ENCODE measurements at regions not wholly inside any gene's neighbourhood (a gene's known extent, or its start where the extent isn't known, plus 50 kb on each side); places are given as distances from the start of the nearest gene placed in this dataset.

- Histone ChIP-seq H3K27ac (ENCODE audit: low read length) (no peak overlapping the region), H3K4me1 (ENCODE audit: control insufficient read depth in 1 of 2, insufficient read depth in 2 of 2, low read length in 2 of 2) (no peaks in the 10 kb centered on the region), H3K9me3 (ENCODE audit: control insufficient read depth in 1 of 2, low read length in 2 of 2) (no peaks in the 10 kb centered on the region)
Observed at GRCh38 chr2:237012004-237012403, 73.7 kb upstream of the COPS8 start.

DNA sequence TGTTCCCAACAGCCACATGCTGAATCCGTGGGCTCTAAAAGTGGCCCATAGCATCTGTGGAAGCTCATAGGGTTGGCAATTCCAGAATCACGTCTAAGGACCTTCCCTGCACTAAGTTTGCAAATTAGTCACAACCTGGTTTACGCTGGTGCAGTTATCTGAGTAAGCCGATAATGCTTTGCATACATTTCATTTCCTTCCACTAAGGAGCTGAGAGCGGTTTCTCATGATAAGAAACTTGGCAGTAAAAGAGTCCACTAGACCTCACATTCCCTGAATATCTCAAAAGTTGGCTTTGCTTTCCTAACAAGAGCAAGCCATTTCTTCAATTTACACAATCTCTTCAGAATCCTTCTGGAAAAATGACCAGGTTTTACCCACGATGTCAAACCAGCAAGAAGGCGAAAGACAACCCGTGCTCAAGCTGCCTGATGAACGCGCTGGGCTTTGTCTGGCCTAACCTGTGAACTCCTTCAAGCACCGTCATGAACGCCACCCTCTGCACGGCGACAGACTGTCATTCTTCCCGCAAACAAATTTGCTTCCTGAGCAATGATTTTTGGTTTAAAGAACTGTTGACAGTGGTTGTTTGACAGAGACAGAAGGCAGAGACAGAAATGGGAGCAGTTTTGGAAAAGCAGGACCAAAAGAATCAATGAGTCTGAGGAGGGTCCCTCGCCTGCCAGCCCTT lies 73.0 kb upstream of the COPS8 start:
- Histone ChIP-seq H3K36me3 (ENCODE audit: control insufficient read depth in 1 of 2, insufficient read depth in 2 of 2, low read length in 2 of 2) (no peaks in the 10 kb centered on the region), H3K27ac (ENCODE audit: low read length) (no peak overlapping the region), H3K4me1 (ENCODE audit: control insufficient read depth in 1 of 2, insufficient read depth in 2 of 2, low read length in 2 of 2) (no peaks in the 10 kb centered on the region), H3K27me3 (ENCODE audit: low read depth, low read length) (no peaks in the 10 kb centered on the region), H3K4me3 (ENCODE audit: low read depth in 1 of 2, low read length in 2 of 2) (no peak overlapping the region), H3K9me3 (ENCODE audit: control insufficient read depth in 1 of 2, low read length in 2 of 2) (no peaks in the 10 kb centered on the region)

More at GRCh38 chr2:237012004-237012403, 73.7 kb upstream of the COPS8 start:
- Histone ChIP-seq H3K4me3 (ENCODE audit: low read depth in 1 of 2, low read length in 2 of 2) (no peak overlapping the region), H3K27me3 (ENCODE audit: low read depth, low read length) (no peaks in the 10 kb centered on the region), H3K36me3 (ENCODE audit: control insufficient read depth in 1 of 2, insufficient read depth in 2 of 2, low read length in 2 of 2) (no peaks in the 10 kb centered on the region)

GRCh38 chr2:237016121-237016915 lies 69.4 kb upstream of the COPS8 start:
- Histone ChIP-seq H3K36me3 (ENCODE audit: control insufficient read depth in 1 of 2, insufficient read depth in 2 of 2, low read length in 2 of 2) (no peaks in the 10 kb centered on the region), H3K9me3 (ENCODE audit: control insufficient read depth in 1 of 2, low read length in 2 of 2) (no peaks in the 10 kb centered on the region), H3K4me1 (ENCODE audit: control insufficient read depth in 1 of 2, insufficient read depth in 2 of 2, low read length in 2 of 2) (no peaks in the 10 kb centered on the region), H3K27ac (ENCODE audit: low read length) (no peak overlapping the region), H3K4me3 (ENCODE audit: low read depth in 1 of 2, low read length in 2 of 2) (no peak overlapping the region), H3K27me3 (ENCODE audit: low read depth, low read length) (no peaks in the 10 kb centered on the region)

GRCh38 chr2:237020090-237020489 lies 65.6 kb upstream of the COPS8 start:
- Histone ChIP-seq H3K4me3 (ENCODE audit: low read depth in 1 of 2, low read length in 2 of 2) (no peak overlapping the region), H3K27me3 (ENCODE audit: low read depth, low read length) (no peaks in the 10 kb centered on the region), H3K27ac (ENCODE audit: low read length) (no peak overlapping the region), H3K9me3 (ENCODE audit: control insufficient read depth in 1 of 2, low read length in 2 of 2) (peaks cover 0 to 3% of the 10 kb centered on the region in 2 donors), H3K4me1 (ENCODE audit: control insufficient read depth in 1 of 2, insufficient read depth in 2 of 2, low read length in 2 of 2) (no peaks in the 10 kb centered on the region), H3K36me3 (ENCODE audit: control insufficient read depth in 1 of 2, insufficient read depth in 2 of 2, low read length in 2 of 2) (no peaks in the 10 kb centered on the region)

DNA sequence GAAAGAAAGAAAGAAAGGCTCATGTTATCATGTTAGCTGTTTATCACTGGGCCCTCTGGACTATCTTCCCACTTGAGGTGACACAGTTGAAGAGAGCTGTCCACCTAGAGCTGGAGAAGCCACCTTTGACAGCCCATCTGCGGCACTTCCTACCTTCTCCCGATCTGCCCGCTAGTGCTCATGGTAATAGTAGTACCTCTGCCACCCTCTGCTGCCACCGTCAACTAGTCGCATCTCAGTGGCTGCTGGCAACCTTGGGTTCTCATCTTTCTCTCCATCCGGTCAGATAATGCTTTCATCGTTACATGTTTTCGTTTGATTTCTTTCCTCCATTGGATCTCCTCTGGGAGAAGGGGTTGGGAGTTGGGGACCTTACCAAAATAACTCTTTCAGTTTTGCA lies 63.2 kb upstream of the COPS8 start:
- H3K4me3 ChIP-seq (ENCODE audit: low read depth in 1 of 2, low read length in 2 of 2) = no peak overlapping the region
- H3K27me3 ChIP-seq (ENCODE audit: low read depth, low read length) = no peaks in the 10 kb centered on the region
- H3K4me1 ChIP-seq (ENCODE audit: control insufficient read depth in 1 of 2, insufficient read depth in 2 of 2, low read length in 2 of 2) = no peaks in the 10 kb centered on the region
- H3K36me3 ChIP-seq (ENCODE audit: control insufficient read depth in 1 of 2, insufficient read depth in 2 of 2, low read length in 2 of 2) = no peaks in the 10 kb centered on the region
- peaks cover 0 to 3% of the 10 kb centered on the region in 2 donors for H3K9me3 ChIP-seq (ENCODE audit: control insufficient read depth in 1 of 2, low read length in 2 of 2)
- H3K27ac ChIP-seq (ENCODE audit: low read length) = no peak overlapping the region

- no peaks in the 10 kb centered on the region for H3K4me1 ChIP-seq (ENCODE audit: control insufficient read depth in 1 of 2, insufficient read depth in 2 of 2, low read length in 2 of 2)
- H3K9me3 ChIP-seq (ENCODE audit: control insufficient read depth in 1 of 2, low read length in 2 of 2) = peaks cover 0 to 3% of the 10 kb centered on the region in 2 donors
- no peak overlapping the region for H3K27ac ChIP-seq (ENCODE audit: low read length)
- H3K27me3 ChIP-seq (ENCODE audit: low read depth, low read length) = no peaks in the 10 kb centered on the region
- no peak overlapping the region for H3K4me3 ChIP-seq (ENCODE audit: low read depth in 1 of 2, low read length in 2 of 2)
- no peaks in the 10 kb centered on the region for H3K36me3 ChIP-seq (ENCODE audit: control insufficient read depth in 1 of 2, insufficient read depth in 2 of 2, low read length in 2 of 2)
Observed at GRCh38 chr2:237024255-237024654, 61.4 kb upstream of the COPS8 start.

- H3K4me3 ChIP-seq (ENCODE audit: low read depth in 1 of 2, low read length in 2 of 2) = no peak overlapping the region
- no peak overlapping the region for H3K27ac ChIP-seq (ENCODE audit: low read length)
Observed at GRCh38 chr2:237025090-237025865, 60.4 kb upstream of the COPS8 start.

GRCh38 chr2:237026981-237027711 lies 58.5 kb upstream of the COPS8 start:
- Histone ChIP-seq H3K27me3 (ENCODE audit: low read depth, low read length) (no peaks in the 10 kb centered on the region), H3K27ac (ENCODE audit: low read length) (no peak overlapping the region), H3K9me3 (ENCODE audit: control insufficient read depth in 1 of 2, low read length in 2 of 2) (peaks cover 0 to 3% of the 10 kb centered on the region in 2 donors), H3K36me3 (ENCODE audit: control insufficient read depth in 1 of 2, insufficient read depth in 2 of 2, low read length in 2 of 2) (no peaks in the 10 kb centered on the region), H3K4me3 (ENCODE audit: low read depth in 1 of 2, low read length in 2 of 2) (no peak overlapping the region), H3K4me1 (ENCODE audit: control insufficient read depth in 1 of 2, insufficient read depth in 2 of 2, low read length in 2 of 2) (no peaks in the 10 kb centered on the region)

More at GRCh38 chr2:237025090-237025865, 60.4 kb upstream of the COPS8 start:
- peaks cover 0 to 3% of the 10 kb centered on the region in 2 donors for H3K9me3 ChIP-seq (ENCODE audit: control insufficient read depth in 1 of 2, low read length in 2 of 2)
- H3K36me3 ChIP-seq (ENCODE audit: control insufficient read depth in 1 of 2, insufficient read depth in 2 of 2, low read length in 2 of 2) = no peaks in the 10 kb centered on the region
- no peaks in the 10 kb centered on the region for H3K27me3 ChIP-seq (ENCODE audit: low read depth, low read length)
- H3K4me1 ChIP-seq (ENCODE audit: control insufficient read depth in 1 of 2, insufficient read depth in 2 of 2, low read length in 2 of 2) = no peaks in the 10 kb centered on the region

- no peaks in the 10 kb centered on the region for H3K4me1 ChIP-seq (ENCODE audit: control insufficient read depth in 1 of 2, insufficient read depth in 2 of 2, low read length in 2 of 2)
- H3K9me3 ChIP-seq (ENCODE audit: control insufficient read depth in 1 of 2, low read length in 2 of 2) = peaks cover 0 to 3% of the 10 kb centered on the region in 2 donors
- H3K27me3 ChIP-seq (ENCODE audit: low read depth, low read length) = no peaks in the 10 kb centered on the region
- H3K27ac ChIP-seq (ENCODE audit: low read length) = no peak overlapping the region
- no peak overlapping the region for H3K4me3 ChIP-seq (ENCODE audit: low read depth in 1 of 2, low read length in 2 of 2)
- H3K36me3 ChIP-seq (ENCODE audit: control insufficient read depth in 1 of 2, insufficient read depth in 2 of 2, low read length in 2 of 2) = no peaks in the 10 kb centered on the region
Observed at GRCh38 chr2:237027712-237028029, 58.0 kb upstream of the COPS8 start.

- Histone ChIP-seq H3K36me3 (ENCODE audit: control insufficient read depth in 1 of 2, insufficient read depth in 2 of 2, low read length in 2 of 2) (no peaks in the 10 kb centered on the region), H3K27me3 (ENCODE audit: low read depth, low read length) (no peaks in the 10 kb centered on the region)
Observed at GRCh38 chr2:237030382-237030781, 55.3 kb upstream of the COPS8 start.

More at GRCh38 chr2:237030382-237030781, 55.3 kb upstream of the COPS8 start:
- H3K4me3 ChIP-seq (ENCODE audit: low read depth in 1 of 2, low read length in 2 of 2) = no peak overlapping the region
- H3K27ac ChIP-seq (ENCODE audit: low read length) = no peak overlapping the region
- no peaks in the 10 kb centered on the region for H3K4me1 ChIP-seq (ENCODE audit: control insufficient read depth in 1 of 2, insufficient read depth in 2 of 2, low read length in 2 of 2)
- H3K9me3 ChIP-seq (ENCODE audit: control insufficient read depth in 1 of 2, low read length in 2 of 2) = no peaks in the 10 kb centered on the region
